ENCODE measurements at regions not wholly inside any gene's neighbourhood (a gene's known extent, or its start where the extent isn't known, plus 50 kb on each side); places are given as distances from the start of the nearest gene placed in this dataset.

- no peaks in the 10 kb centered on the region for H3K9me3 Mint-ChIP-seq
- no peak for DNase-seq (ENCODE audit: low read depth, low spot score)
- no peak overlapping the region for H3K27ac Mint-ChIP-seq (ENCODE audit: unreplicated experiment)
- H3K4me3 Mint-ChIP-seq: no peak overlapping the region
- no peaks in the 10 kb centered on the region for H3K36me3 Mint-ChIP-seq (ENCODE audit: low read depth)
- peaks cover 48% of the 10 kb centered on the region for H3K4me1 Mint-ChIP-seq
- peaks cover 21% of the 10 kb centered on the region for H3K27me3 Mint-ChIP-seq (ENCODE audit: low read depth)
- TF ChIP-seq, protein P1, sequence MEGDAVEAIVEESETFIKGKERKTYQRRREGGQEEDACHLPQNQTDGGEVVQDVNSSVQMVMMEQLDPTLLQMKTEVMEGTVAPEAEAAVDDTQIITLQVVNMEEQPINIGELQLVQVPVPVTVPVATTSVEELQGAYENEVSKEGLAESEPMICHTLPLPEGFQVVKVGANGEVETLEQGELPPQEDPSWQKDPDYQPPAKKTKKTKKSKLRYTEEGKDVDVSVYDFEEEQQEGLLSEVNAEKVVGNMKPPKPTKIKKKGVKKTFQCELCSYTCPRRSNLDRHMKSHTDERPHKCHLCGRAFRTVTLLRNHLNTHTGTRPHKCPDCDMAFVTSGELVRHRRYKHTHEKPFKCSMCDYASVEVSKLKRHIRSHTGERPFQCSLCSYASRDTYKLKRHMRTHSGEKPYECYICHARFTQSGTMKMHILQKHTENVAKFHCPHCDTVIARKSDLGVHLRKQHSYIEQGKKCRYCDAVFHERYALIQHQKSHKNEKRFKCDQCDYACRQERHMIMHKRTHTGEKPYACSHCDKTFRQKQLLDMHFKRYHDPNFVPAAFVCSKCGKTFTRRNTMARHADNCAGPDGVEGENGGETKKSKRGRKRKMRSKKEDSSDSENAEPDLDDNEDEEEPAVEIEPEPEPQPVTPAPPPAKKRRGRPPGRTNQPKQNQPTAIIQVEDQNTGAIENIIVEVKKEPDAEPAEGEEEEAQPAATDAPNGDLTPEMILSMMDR (conservative IDR thresholded peaks at IDR 0.05): no peak
These were observed 253.9 kb upstream of the HES1 start for GRCh38 chr3:193882091-193882490.

DNA sequence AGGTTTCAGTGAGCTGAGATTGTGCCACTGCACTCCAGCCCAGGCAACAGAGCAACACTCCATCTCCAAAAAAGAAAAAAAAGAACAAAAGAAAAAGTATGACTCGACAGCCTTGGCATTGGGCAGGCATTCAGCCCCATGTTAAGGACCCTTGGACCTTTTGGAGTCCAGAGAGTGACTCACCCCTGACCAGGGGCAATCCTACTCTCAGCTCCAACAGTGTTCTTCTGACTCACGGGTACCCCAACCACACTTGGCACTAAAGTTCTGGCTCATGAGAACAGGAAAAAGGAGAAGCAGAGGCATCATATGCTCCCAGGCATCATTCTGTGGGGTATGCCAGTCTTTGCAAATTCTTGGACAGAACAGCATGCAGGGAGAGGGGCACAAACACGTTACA lies 252.4 kb upstream of the HES1 start:
- no peak overlapping the region for H3K27ac Mint-ChIP-seq (ENCODE audit: unreplicated experiment)
- peaks cover 21% of the 10 kb centered on the region for H3K27me3 Mint-ChIP-seq (ENCODE audit: low read depth)
- H3K4me3 Mint-ChIP-seq: no peak overlapping the region
- no peaks in the 10 kb centered on the region for H3K36me3 Mint-ChIP-seq (ENCODE audit: low read depth)
- DNase-seq (ENCODE audit: low read depth, low spot score): no peak
- no peaks in the 10 kb centered on the region for H3K9me3 Mint-ChIP-seq
- TF ChIP-seq, protein P1 (conservative IDR thresholded peaks at IDR 0.05): no peak
- peaks cover 43% of the 10 kb centered on the region for H3K4me1 Mint-ChIP-seq

- TF ChIP-seq, protein P1 (conservative IDR thresholded peaks at IDR 0.05): no peak
- Mint-ChIP-seq H3K4me3 (no peak overlapping the region), H3K9me3 (no peaks in the 10 kb centered on the region), H3K27ac (ENCODE audit: unreplicated experiment) (no peak overlapping the region), H3K36me3 (ENCODE audit: low read depth) (no peaks in the 10 kb centered on the region), H3K27me3 (ENCODE audit: low read depth) (peaks cover 20% of the 10 kb centered on the region), H3K4me1 (peaks cover 41% of the 10 kb centered on the region)
- no peak for DNase-seq (ENCODE audit: low read depth, low spot score)
These were observed 251.9 kb upstream of the HES1 start for GRCh38 chr3:193884027-193884426.

DNA sequence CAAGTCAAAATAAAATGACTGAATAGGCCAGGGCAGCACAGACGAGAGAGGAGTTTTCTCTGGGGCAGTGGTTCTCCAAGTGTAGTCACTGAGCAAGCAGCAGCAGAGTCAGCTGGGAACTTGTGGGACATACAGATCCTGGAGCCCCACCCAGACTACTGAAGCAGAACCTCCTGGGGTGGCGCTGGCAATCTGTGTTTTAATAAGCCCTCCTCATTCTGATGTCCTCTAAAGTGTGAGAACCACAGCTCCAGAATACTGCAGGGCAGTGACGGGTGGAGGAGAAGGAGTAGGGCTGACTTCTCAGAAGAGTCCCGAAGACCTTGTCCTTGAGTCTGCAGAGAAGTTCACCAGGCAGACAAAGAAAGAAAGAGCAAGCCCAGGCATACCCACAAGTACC lies 251.3 kb upstream of the HES1 start:
- peaks cover 18% of the 10 kb centered on the region for H3K27me3 Mint-ChIP-seq (ENCODE audit: low read depth)
- no peaks in the 10 kb centered on the region for H3K9me3 Mint-ChIP-seq
- H3K4me3 Mint-ChIP-seq: no peak overlapping the region
- H3K4me1 Mint-ChIP-seq: peaks cover 35% of the 10 kb centered on the region
- TF ChIP-seq, protein P1 (conservative IDR thresholded peaks at IDR 0.05): no peak
- DNase-seq (ENCODE audit: low read depth, low spot score): no peak
- no peak overlapping the region for H3K27ac Mint-ChIP-seq (ENCODE audit: unreplicated experiment)
- no peaks in the 10 kb centered on the region for H3K36me3 Mint-ChIP-seq (ENCODE audit: low read depth)

DNA sequence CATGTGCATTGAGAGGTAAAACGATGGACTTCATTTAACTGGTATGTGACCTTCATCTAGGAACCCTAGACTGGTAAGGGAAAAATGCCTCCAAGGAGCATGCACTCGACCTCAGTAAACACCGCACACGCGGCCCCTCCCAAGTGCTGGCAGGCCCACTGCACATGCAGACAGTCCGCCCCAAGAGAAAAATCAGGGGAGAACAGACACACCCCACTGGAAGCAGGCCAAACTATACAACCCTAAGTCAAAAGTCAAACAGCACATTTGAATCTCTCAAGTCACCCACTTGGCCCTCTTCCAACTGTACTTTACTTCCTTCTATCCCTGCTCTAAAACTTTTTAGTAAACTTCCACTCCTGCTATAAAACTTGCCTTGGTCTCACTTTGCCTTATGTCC lies 250.1 kb upstream of the HES1 start:
- TF ChIP-seq, protein P1 (conservative IDR thresholded peaks at IDR 0.05): no peak
- Mint-ChIP-seq H3K4me3 (no peak overlapping the region), H3K27ac (ENCODE audit: unreplicated experiment) (no peak overlapping the region), H3K9me3 (no peaks in the 10 kb centered on the region), H3K36me3 (ENCODE audit: low read depth) (no peaks in the 10 kb centered on the region), H3K27me3 (ENCODE audit: low read depth) (peaks cover 14% of the 10 kb centered on the region), H3K4me1 (peaks cover 27% of the 10 kb centered on the region)
- no peak for DNase-seq (ENCODE audit: low read depth, low spot score)

Data from neural crest cell (in vitro differentiated cells).